HCT116 (cell line): ENCODE measurements at regions not wholly inside any gene's neighbourhood (a gene's known extent, or its start where the extent isn't known, plus 50 kb on each side); places are given as distances from the start of the nearest gene placed in this dataset.

Experiments used
- ATAC-seq: fragments of 200-7000 bp; cut with Tn5 transposase; 2 replicates; pipeline ENCODE4 v1.9.1; 2020; ENCODE audit warnings: mild to moderate bottlenecking, moderate library complexity
- BruUV-seq: library from RNA; stranded (reverse); fragments of 400-500 nt; replicated peaks from 2 replicates; lab custom pipeline; 2021; lab: Mats Ljungman, UMichigan
- CTCF ChIA-PET: fragments of 300-600 bp; sonication (Branson Sonifier 250); formaldehyde crosslinking; loops from one replicate; lab custom pipeline; 2021; ENCODE audit warnings: antibody characterized with exemption; lab: Charles Lee
- POLR2A ChIA-PET: fragments of 300-600, 350-600 bp; sonication (Branson Sonifier 250); formaldehyde crosslinking; loops from one replicate; lab custom pipeline; 2021; ENCODE audit warnings: antibody characterized with exemption; lab: Charles Lee
- RAD21 ChIA-PET, 2 experiments: fragments of 300-600 bp; sonication (Branson Sonifier 250); formaldehyde crosslinking; loops; one replicate each; lab custom pipeline; 2023; ENCODE audit warnings: low total read pairs in 2 of 2; ENCODE audit not compliant: uncharacterized antibody in 2 of 2, unreplicated experiment in 2 of 2, low non-redundant PET in 1 of 2; lab: Charles Lee
- DNase-seq: peaks from one replicate; pipeline ENCODE4 v3.0.0-alpha.2; 2010; ENCODE audit warnings: low read depth, low spot score
- H2AFZ ChIP-seq: fragments of 200-600 bp; shearing (Covaris generic), sonication (generic); 2 replicates; pipeline ENCODE4 v1.6.1; 2017; ENCODE audit warnings: low read depth, mixed run types, mixed read lengths, antibody characterized with exemption, low read length; ENCODE audit not compliant: poor library complexity, severe bottlenecking
- H3K27ac ChIP-seq: 2 replicates; pipeline ENCODE4 v1.5.1; 2012; ENCODE audit warnings: low read depth, low read length
- H3K27me3 ChIP-seq: fragments of 200-600 bp; sonication (generic); 2 replicates; pipeline ENCODE4 v1.6.1; 2016; ENCODE audit warnings: mixed run types, low read length, mixed read lengths; ENCODE audit not compliant: insufficient read depth
- H3K36me3 ChIP-seq, 2 experiments: fragments of 200-500 bp in 1 of 2; fragments of 200-600 bp in 1 of 2; sonication (Bioruptor generic) in 1 of 2; sonication (generic) in 1 of 2; 2 replicates each; pipeline versions ENCODE4 v1.5.1 to v1.6.1; 2014 to 2016; ENCODE audit warnings: low read length in 2 of 2, inconsistent platforms in 1 of 2, mixed read lengths in 1 of 2, mixed run types in 1 of 2; ENCODE audit not compliant: insufficient read depth in 2 of 2, control insufficient read depth in 1 of 2
- H3K4me1 ChIP-seq, 2 experiments: fragments of 200-600 bp in 1 of 2; sonication (generic) in 1 of 2; 2 replicates each; pipeline versions ENCODE4 v1.5.1 to v1.6.1; 2012 to 2017; ENCODE audit warnings: low read length in 2 of 2, inconsistent platforms in 1 of 2, mild to moderate bottlenecking in 1 of 2, mixed read lengths in 1 of 2, mixed run types in 1 of 2, moderate library complexity in 1 of 2; ENCODE audit not compliant: insufficient read depth in 2 of 2, control insufficient read depth in 1 of 2
- H3K4me2 ChIP-seq: fragments of 200-600 bp; sonication (generic); 2 replicates; pipeline ENCODE4 v1.6.1; 2017; ENCODE audit warnings: mixed run types, low read length, mixed read lengths
- H3K4me3 ChIP-seq, 2 experiments: fragments of 200-600 bp in 1 of 2; sonication (generic) in 1 of 2; replicated peaks in 1 of 2; 2 replicates each; pipeline ENCODE4 v1.5.1; 2011 to 2016; ENCODE audit warnings: low read length in 2 of 2, control low read depth in 1 of 2, low read depth in 1 of 2, mild to moderate bottlenecking in 1 of 2, mixed read lengths in 1 of 2, mixed run types in 1 of 2
- H3K79me2 ChIP-seq: fragments of 200-600 bp; sonication (generic); 2 replicates; pipeline ENCODE4 v1.6.1; 2017; ENCODE audit warnings: mild to moderate bottlenecking, mixed run types, low read length, moderate library complexity, mixed read lengths; ENCODE audit not compliant: insufficient read depth
- H3K9ac ChIP-seq: fragments of 200-600 bp; sonication (generic); 2 replicates; pipeline ENCODE4 v1.6.1; 2016; ENCODE audit warnings: low read length, mixed read lengths
- H3K9me2 ChIP-seq: fragments of 200-600 bp; sonication (generic), shearing (Covaris generic); 2 replicates; pipeline ENCODE4 v1.6.1; 2017; ENCODE audit warnings: mixed run types, mild to moderate bottlenecking, moderate library complexity; ENCODE audit not compliant: insufficient read depth
- H3K9me3 ChIP-seq, 2 experiments: fragments of 200-500 bp in 1 of 2; fragments of 200-600 bp in 1 of 2; sonication (Bioruptor generic) in 1 of 2; sonication (generic) in 1 of 2; 2 replicates each; pipeline ENCODE4 v1.6.1; 2014 to 2017; ENCODE audit warnings: low read length in 2 of 2, mixed read lengths in 2 of 2, inconsistent platforms in 1 of 2, low read depth in 1 of 2, mild to moderate bottlenecking in 1 of 2, mixed run types in 1 of 2, moderate library complexity in 1 of 2; ENCODE audit not compliant: control insufficient read depth in 1 of 2, insufficient read depth in 1 of 2
- H4K20me1 ChIP-seq: fragments of 200-600 bp; sonication (generic), shearing (Covaris generic); 2 replicates; pipeline ENCODE4 v1.6.1; 2017; ENCODE audit warnings: mixed run types, mild to moderate bottlenecking, moderate library complexity; ENCODE audit not compliant: insufficient read depth
- ATF3 ChIP-seq: IDR thresholded peaks from 2 replicates; pipeline ENCODE4 v1.6.1; 2012
- CBX3 ChIP-seq: IDR thresholded peaks from 2 replicates; pipeline ENCODE4 v1.6.1; 2012; ENCODE audit warnings: low read depth
- CTCF ChIP-seq, 3 experiments: fragments of 200-600 bp in 1 of 3; sonication (generic) in 1 of 3; IDR thresholded peaks in 2 of 3; conservative IDR thresholded peaks in 1 of 3; 2 replicates each; pipeline ENCODE4 v1.5.1; 2012 to 2017; ENCODE audit warnings: low read depth in 2 of 3, low read length in 2 of 3, antibody characterized with exemption in 1 of 3, borderline replicate concordance in 1 of 3, control low read depth in 1 of 3, mild to moderate bottlenecking in 1 of 3, mixed read lengths in 1 of 3, mixed run types in 1 of 3, moderate library complexity in 1 of 3; ENCODE audit not compliant: insufficient read depth in 1 of 3
- EGR1 ChIP-seq: IDR thresholded peaks from 2 replicates; pipeline ENCODE4 v1.6.1; 2012; ENCODE audit warnings: low read depth
- ELF1 ChIP-seq: IDR thresholded peaks from 2 replicates; pipeline ENCODE4 v1.6.1; 2012; ENCODE audit warnings: low read depth, borderline replicate concordance
- EZH2 ChIP-seq: fragments of 200-600 bp; sonication (generic); IDR thresholded peaks from 2 replicates; pipeline ENCODE4 v1.6.1; 2017; ENCODE audit warnings: antibody characterized with exemption, mixed run types
- EZH2phosphoT487 ChIP-seq: fragments of 200-600 bp; IDR thresholded peaks from 2 replicates; pipeline ENCODE4 v1.6.1; 2018; ENCODE audit warnings: antibody characterized with exemption, borderline replicate concordance
- FOSL1 ChIP-seq: IDR thresholded peaks from 2 replicates; pipeline ENCODE4 v1.6.1; 2012; ENCODE audit warnings: low read depth
- JUND ChIP-seq: IDR thresholded peaks from 2 replicates; pipeline ENCODE4 v1.6.1; 2012
- MAX ChIP-seq: IDR thresholded peaks from 2 replicates; pipeline ENCODE4 v1.6.1; 2012
- POLR2AphosphoS5 ChIP-seq: IDR thresholded peaks from 2 replicates; pipeline ENCODE4 v1.6.1; 2011; ENCODE audit warnings: mild to moderate bottlenecking, low read depth, low read length, moderate library complexity
- RAD21 ChIP-seq: IDR thresholded peaks from 2 replicates; pipeline ENCODE4 v1.6.1; 2012; ENCODE audit warnings: low read depth, mild to moderate bottlenecking
- REST ChIP-seq: IDR thresholded peaks from 2 replicates; pipeline ENCODE4 v1.6.1; 2012; ENCODE audit warnings: low read depth
- SP1 ChIP-seq: IDR thresholded peaks from 2 replicates; pipeline ENCODE4 v1.6.1; 2012; ENCODE audit warnings: low read depth
- SRF ChIP-seq: IDR thresholded peaks from 2 replicates; pipeline ENCODE4 v1.6.1; 2012; ENCODE audit warnings: low read depth
- TCF7L2 ChIP-seq: IDR thresholded peaks from 2 replicates; pipeline ENCODE4 v1.7.0; 2011; ENCODE audit warnings: borderline replicate concordance, inconsistent platforms; ENCODE audit not compliant: insufficient read depth, insufficient read length; ENCODE audit errors: extremely low read depth
- ZNF274 ChIP-seq: fragments of 200-500 bp; sonication (Bioruptor generic); IDR thresholded peaks from 2 replicates; pipeline ENCODE4 v1.6.1; 2014; ENCODE audit warnings: mild to moderate bottlenecking, low read depth, low read length, inconsistent platforms
- intact Hi-C: fragments of 100-400 bp; cut with micrococcal nuclease; formaldehyde crosslinking; loops from 2 replicates; pipeline ENCODE4 v1.10.0; 2022

DNA sequence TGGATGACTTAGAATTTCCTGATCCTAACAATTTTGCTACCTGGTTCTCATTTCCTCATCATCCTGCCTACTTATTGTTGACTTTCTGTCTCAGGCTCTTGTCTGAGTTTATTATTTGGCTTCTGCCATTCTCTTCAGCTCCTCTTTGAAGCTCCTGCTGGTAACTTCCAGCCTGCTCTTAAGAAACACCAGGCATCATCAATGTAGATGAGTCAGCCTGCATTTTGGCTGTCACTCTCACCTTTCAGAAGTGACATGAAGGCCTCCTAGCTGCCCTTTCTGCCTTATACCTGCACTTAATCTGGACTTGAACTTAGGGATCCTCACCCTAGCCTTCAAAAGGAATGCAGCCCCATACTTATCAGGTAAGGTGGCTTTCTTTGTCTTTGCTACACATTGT, 551.8 kb upstream of the ZNF608 start (continued):
- TF ChIP-seq ELF1, result no peak
- TF ChIP-seq, all 23 proteins: peak for 4

- no peaks in the 10 kb centered on the region for H3K9me3 ChIP-seq
- H4K20me1 ChIP-seq, result no peaks in the 10 kb centered on the region
- intact Hi-C loops, result no loop called here
- BruUV-seq, result no TSS peak
- ChIA-PET POLR2A (no interaction called here), CTCF (no interaction called here), RAD21 (no interaction called here)
- no peaks in the 10 kb centered on the region for H3K36me3 ChIP-seq
- H3K9me2 ChIP-seq, result no peaks in the 10 kb centered on the region
- ATAC-seq (0 out of 2 replicates have a peak, but pooled peaks have one; percentile 9), DNase-seq (no peak)
- no peak overlapping the region for H3K9ac ChIP-seq
- H3K4me2 ChIP-seq, result no peak overlapping the region
- no peak overlapping the region for H2AFZ ChIP-seq
- H3K4me1 ChIP-seq, result peaks cover 2 to 10% of the 10 kb centered on the region in 2 experiments; a peak in 3 of 4 replicates
- H3K27ac ChIP-seq, result no peak overlapping the region
- H3K79me2 ChIP-seq, result no peaks in the 10 kb centered on the region
- TF ChIP-seq ZNF274 (no peak), EGR1 (no peak), CBX3 (no peak), REST (no peak), ELF1 (no peak), RAD21 (no peak), TCF7L2 (no peak), POLR2AphosphoS5 (no peak), ATF3 (no peak), EZH2phosphoT487 (no peak), FOSL1 (no peak), JUND (no peak), SRF (no peak), MAX (no peak), SP1 (no peak), CTCF (IDR thresholded peaks at IDR 0.05 in 2 of 3, conservative IDR thresholded peaks at IDR 0.05 in 1 of 3; ENCODE audit: borderline replicate concordance in 1 of 3, insufficient read depth in 1 of 3, low read depth in 2 of 3, low read length in 2 of 3) (no peak), EZH2 (no peak)
- TF ChIP-seq, all 23 proteins: peak for 0
- no peaks in the 10 kb centered on the region for H3K27me3 ChIP-seq
- H3K4me3 ChIP-seq, result no peak overlapping the region
Observed at GRCh38 chr5:125298746-125299379, 552.4 kb upstream of the ZNF608 start.
